ENCODE measurements at regions not wholly inside any gene's neighbourhood (a gene's known extent, or its start where the extent isn't known, plus 50 kb on each side); places are given as distances from the start of the nearest gene placed in this dataset.

DNA sequence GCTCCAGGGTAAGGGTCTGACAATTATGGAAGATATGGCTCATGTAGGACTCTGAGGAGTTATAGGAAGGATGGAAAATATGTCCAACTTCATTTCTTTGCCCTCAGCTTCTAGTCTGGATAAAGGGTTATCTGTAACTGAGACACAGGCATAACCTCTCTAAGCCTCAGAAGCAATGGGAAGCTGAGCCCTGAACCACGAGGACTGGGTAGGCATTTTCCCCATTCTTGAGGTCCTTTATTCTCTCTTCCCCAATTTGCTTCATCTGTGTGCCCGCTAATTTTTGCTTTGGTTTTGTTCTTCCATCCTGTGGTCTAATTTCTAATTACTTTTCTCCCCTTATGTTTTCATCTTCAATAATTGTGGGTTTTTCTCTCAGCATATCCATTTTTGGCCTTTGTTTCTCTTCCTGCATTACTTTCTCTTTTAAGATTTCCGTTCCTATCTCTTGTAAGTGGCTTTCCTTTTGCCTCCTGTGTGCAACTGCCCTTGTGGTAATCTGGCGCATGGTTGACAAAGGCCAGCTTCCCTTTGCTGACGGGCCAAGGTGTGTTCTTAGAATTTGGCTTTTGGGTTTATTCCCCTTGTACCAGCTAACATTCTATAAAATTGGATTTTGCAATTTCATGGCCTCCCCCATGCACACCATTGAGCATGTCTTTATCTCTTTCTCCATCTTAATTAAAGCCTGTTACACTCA, 343.8 kb downstream of the TXNL1 start:
- no peaks in the 10 kb centered on the region for H3K9me3 Mint-ChIP-seq
- no peaks in the 10 kb centered on the region for H3K36me3 Mint-ChIP-seq (ENCODE audit: low read depth)
- no peaks in the 10 kb centered on the region for H3K27me3 Mint-ChIP-seq
- ATAC-seq (ENCODE audit: low read depth) (no peak), DNase-seq (no peak)
- peak overlapping the region; percentile 1 for H3K27ac Mint-ChIP-seq
- peak overlapping the region; percentile 50 for H3K4me3 Mint-ChIP-seq
- POLR2A ChIA-PET: no interaction called here
- peaks cover 24% of the 10 kb centered on the region for H3K4me1 Mint-ChIP-seq
- CTCF ChIA-PET: no interaction called here
- TF ChIP-seq, protein P1, sequence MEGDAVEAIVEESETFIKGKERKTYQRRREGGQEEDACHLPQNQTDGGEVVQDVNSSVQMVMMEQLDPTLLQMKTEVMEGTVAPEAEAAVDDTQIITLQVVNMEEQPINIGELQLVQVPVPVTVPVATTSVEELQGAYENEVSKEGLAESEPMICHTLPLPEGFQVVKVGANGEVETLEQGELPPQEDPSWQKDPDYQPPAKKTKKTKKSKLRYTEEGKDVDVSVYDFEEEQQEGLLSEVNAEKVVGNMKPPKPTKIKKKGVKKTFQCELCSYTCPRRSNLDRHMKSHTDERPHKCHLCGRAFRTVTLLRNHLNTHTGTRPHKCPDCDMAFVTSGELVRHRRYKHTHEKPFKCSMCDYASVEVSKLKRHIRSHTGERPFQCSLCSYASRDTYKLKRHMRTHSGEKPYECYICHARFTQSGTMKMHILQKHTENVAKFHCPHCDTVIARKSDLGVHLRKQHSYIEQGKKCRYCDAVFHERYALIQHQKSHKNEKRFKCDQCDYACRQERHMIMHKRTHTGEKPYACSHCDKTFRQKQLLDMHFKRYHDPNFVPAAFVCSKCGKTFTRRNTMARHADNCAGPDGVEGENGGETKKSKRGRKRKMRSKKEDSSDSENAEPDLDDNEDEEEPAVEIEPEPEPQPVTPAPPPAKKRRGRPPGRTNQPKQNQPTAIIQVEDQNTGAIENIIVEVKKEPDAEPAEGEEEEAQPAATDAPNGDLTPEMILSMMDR (IDR thresholded peaks at IDR 0.05): no peak
- intact Hi-C loops (cut with micrococcal nuclease): no loop called here

DNA sequence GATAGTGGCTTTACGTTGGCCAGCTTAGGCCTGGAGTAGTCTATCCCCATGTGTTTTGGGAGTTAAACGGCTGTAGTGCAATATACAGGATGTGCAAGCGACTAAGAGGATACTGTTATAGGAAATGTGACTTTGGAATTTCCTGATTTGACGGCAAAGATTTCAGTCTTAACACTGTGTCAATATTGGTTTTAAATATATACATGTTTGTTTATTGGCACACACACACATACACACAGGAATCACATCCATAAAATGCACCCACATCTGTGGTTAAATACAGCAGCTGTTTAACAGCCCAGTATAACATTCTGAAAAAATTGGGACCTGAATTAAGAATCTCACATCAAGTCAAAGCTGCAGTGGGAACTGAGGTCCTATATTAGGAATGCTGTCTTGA, 347.1 kb downstream of the TXNL1 start:
- no peak overlapping the region for H3K27ac Mint-ChIP-seq
- no peaks in the 10 kb centered on the region for H3K27me3 Mint-ChIP-seq
- POLR2A ChIA-PET: no interaction called here
- CTCF ChIA-PET: no interaction called here
- no peak overlapping the region for H3K4me3 Mint-ChIP-seq
- H3K36me3 Mint-ChIP-seq (ENCODE audit: low read depth): no peaks in the 10 kb centered on the region
- TF ChIP-seq, protein P1 (IDR thresholded peaks at IDR 0.05): no peak
- H3K4me1 Mint-ChIP-seq: peaks cover 33% of the 10 kb centered on the region
- H3K9me3 Mint-ChIP-seq: no peaks in the 10 kb centered on the region
- DNase-seq: no peak
- intact Hi-C loops (cut with micrococcal nuclease): no loop called here
- no peak for ATAC-seq (ENCODE audit: low read depth)

DNA sequence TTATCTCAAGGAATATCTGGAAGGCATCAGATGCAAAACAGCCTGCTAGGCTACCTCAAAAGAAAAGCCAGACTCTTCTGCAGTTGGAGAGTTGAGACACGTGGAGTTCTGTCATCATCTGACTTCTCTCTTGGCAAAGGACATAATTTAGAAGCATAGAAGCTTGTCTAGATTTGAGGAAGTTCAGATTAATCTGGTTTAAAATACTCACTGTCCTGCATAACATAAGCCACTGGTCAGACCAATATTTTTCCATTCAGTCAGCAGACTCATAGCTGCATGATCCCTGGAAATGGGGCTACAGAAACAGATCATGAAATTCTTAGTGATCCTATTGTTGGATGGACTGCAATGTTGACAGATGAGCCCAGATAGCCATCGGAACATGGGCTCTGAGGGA, 349.0 kb downstream of the TXNL1 start:
- POLR2A ChIA-PET: interaction anchor here (0.6 kb wide), 1 partner anchor 969 kb away, joined by 3 read pairs; no protein-coding TSS in a partner anchor
- DNase-seq (no peak), ATAC-seq (ENCODE audit: low read depth) (no peak)
- H3K9me3 Mint-ChIP-seq: no peaks in the 10 kb centered on the region
- no peaks in the 10 kb centered on the region for H3K36me3 Mint-ChIP-seq (ENCODE audit: low read depth)
- no peaks in the 10 kb centered on the region for H3K27me3 Mint-ChIP-seq
- intact Hi-C loops (cut with micrococcal nuclease): no loop called here
- H3K4me3 Mint-ChIP-seq: no peak overlapping the region
- H3K27ac Mint-ChIP-seq: no peak overlapping the region
- CTCF ChIA-PET: no interaction called here
- TF ChIP-seq, protein P1 (IDR thresholded peaks at IDR 0.05): no peak
- H3K4me1 Mint-ChIP-seq: peaks cover 21% of the 10 kb centered on the region

DNA sequence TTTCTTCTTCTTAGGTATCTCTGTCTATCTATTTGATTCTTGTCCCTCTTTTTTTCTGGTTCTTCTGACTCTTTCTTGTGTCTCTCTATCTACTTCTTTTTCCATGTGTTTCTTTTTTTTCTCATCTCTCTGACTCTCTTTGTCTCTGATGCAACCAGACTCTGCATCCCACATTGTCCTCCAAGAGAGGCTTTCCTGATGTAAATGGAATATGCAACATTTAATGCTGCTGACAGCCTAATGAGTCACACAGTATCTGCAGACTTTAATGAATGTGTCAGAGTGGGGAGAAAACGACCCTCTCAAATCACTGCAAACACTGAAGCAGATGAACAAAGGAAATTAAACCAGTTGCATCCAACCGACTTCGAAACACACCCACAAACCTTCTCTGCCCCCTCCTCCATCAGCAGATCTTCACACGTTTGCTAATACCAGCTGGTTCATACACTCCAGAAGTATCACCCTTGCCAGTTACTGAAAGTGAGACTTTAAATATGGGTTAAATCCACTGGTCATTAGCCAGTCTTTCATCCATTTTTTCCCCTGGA, 351.5 kb downstream of the TXNL1 start:
- TF ChIP-seq, protein P1 (IDR thresholded peaks at IDR 0.05): no peak
- no peaks in the 10 kb centered on the region for H3K36me3 Mint-ChIP-seq (ENCODE audit: low read depth)
- H3K27ac Mint-ChIP-seq: no peak overlapping the region
- ChIA-PET POLR2A (no interaction called here), CTCF (no interaction called here)
- no peaks in the 10 kb centered on the region for H3K9me3 Mint-ChIP-seq
- DNase-seq (no peak), ATAC-seq (ENCODE audit: low read depth) (no peak)
- no peak overlapping the region for H3K4me3 Mint-ChIP-seq
- H3K4me1 Mint-ChIP-seq: peaks cover 18% of the 10 kb centered on the region
- intact Hi-C loops (cut with micrococcal nuclease): no loop called here
- no peaks in the 10 kb centered on the region for H3K27me3 Mint-ChIP-seq

DNA sequence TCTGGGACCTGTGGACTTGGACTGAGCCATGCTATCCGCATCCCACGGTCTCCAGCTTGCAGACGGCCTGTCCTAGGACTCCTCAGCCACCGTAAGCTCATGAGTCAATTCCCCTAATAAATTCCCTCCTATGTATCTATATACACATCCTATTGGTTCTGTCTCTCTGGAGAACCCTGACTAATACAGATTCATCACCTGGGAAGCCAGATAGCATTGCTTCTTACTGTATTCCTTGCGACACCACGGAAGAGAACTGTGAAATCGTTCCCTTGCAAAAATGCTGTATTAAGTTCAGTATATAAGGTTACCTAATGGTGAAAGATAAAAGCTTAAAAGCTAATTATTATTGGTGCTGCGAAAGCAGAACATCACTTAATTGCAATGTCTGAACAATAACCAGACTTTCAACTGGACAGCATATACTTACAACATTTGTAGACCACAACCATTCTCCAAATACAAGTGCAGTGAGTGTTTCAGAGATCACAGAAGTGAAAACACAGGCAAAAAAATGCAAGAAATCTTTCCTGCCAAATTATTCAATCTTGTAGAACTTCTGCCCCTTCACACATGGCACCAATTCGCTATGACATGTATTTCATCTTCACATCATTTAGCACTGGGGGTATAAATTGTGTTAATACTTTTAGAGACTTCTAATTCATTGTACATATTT, 352.9 kb downstream of the TXNL1 start:
- Mint-ChIP-seq H3K4me3 (no peak overlapping the region), H3K4me1 (peaks cover 18% of the 10 kb centered on the region), H3K9me3 (peaks cover 2% of the 10 kb centered on the region), H3K36me3 (ENCODE audit: low read depth) (no peaks in the 10 kb centered on the region), H3K27ac (no peak overlapping the region), H3K27me3 (no peaks in the 10 kb centered on the region)
- TF ChIP-seq, protein P1 (IDR thresholded peaks at IDR 0.05): no peak
- ATAC-seq (ENCODE audit: low read depth) (no peak), DNase-seq (no peak)
- intact Hi-C loops (cut with micrococcal nuclease): no loop called here
- POLR2A ChIA-PET: no interaction called here
- CTCF ChIA-PET: no interaction called here

Data from activated B cell treated with CpG ODN at 0.5 μM for 24 hours (primary cell).